A673 (cell line): ENCODE measurements at regions not wholly inside any gene's neighbourhood (a gene's known extent, or its start where the extent isn't known, plus 50 kb on each side); places are given as distances from the start of the nearest gene placed in this dataset.

Source experiments
- BruUV-seq: library from RNA; stranded (reverse); fragments of 400-500 nt; replicated peaks from 2 replicates; lab custom pipeline; 2021; lab: Mats Ljungman, UMichigan
- CTCF ChIA-PET: fragments of 300-600 bp; sonication (Branson Sonifier 250); formaldehyde crosslinking; loops from one replicate; lab custom pipeline; 2022; ENCODE audit warnings: antibody characterized with exemption; lab: Charles Lee
- POLR2A ChIA-PET: fragments of 300-600 bp; sonication (Branson Sonifier 250); formaldehyde crosslinking; loops from one replicate; lab custom pipeline; 2022; ENCODE audit warnings: antibody characterized with exemption; ENCODE audit not compliant: low non-redundant PET; lab: Charles Lee
- DNase-seq: peaks from one replicate; pipeline ENCODE4 v3.0.0-alpha.2; 2015; ENCODE audit warnings: low spot score
- H3K27ac ChIP-seq: fragments of 200-600 bp; sonication (generic); 2 replicates; pipeline ENCODE4 v1.5.1; 2016; ENCODE audit warnings: mixed run types, low read depth, mild to moderate bottlenecking, mixed read lengths, antibody characterized with exemption, low read length; ENCODE audit not compliant: poor library complexity, severe bottlenecking
- H3K27me3 ChIP-seq: fragments of 200-600 bp; sonication (generic); replicated peaks from 2 replicates; pipeline ENCODE4 v1.6.1; 2017; ENCODE audit warnings: mixed run types, low read depth, mild to moderate bottlenecking, mixed read lengths, antibody characterized with exemption, low read length; ENCODE audit not compliant: insufficient read depth, poor library complexity
- H3K36me3 ChIP-seq: fragments of 200-600 bp; sonication (generic); 2 replicates; pipeline ENCODE4 v1.6.1; 2016; ENCODE audit warnings: mixed run types, mild to moderate bottlenecking, mixed read lengths, antibody characterized with exemption, low read length; ENCODE audit not compliant: insufficient read depth, poor library complexity, severe bottlenecking
- H3K4me1 ChIP-seq: fragments of 200-600 bp; sonication (generic); 2 replicates; pipeline ENCODE4 v1.6.1; 2017; ENCODE audit warnings: mixed run types, mild to moderate bottlenecking, mixed read lengths, antibody characterized with exemption, low read length; ENCODE audit not compliant: insufficient read depth, poor library complexity, severe bottlenecking
- H3K4me3 ChIP-seq: fragments of 200-600 bp; sonication (generic); 2 replicates; pipeline ENCODE4 v1.5.1; 2016; ENCODE audit warnings: low read depth, mixed run types, mild to moderate bottlenecking, mixed read lengths, low read length; ENCODE audit not compliant: poor library complexity, severe bottlenecking
- H3K9me3 ChIP-seq: fragments of 200-600 bp; sonication (generic); 2 replicates; pipeline ENCODE4 v1.6.1; 2016; ENCODE audit warnings: mixed run types, low read depth, mild to moderate bottlenecking, mixed read lengths, antibody characterized with exemption, low read length; ENCODE audit not compliant: poor library complexity, severe bottlenecking
- EZH2 ChIP-seq: fragments of 200-600 bp; sonication (generic); IDR thresholded peaks from 2 replicates; pipeline ENCODE4 v1.6.1; 2017; ENCODE audit warnings: borderline replicate concordance, low read depth, mild to moderate bottlenecking, mixed read lengths, antibody characterized with exemption, low read length; ENCODE audit not compliant: poor library complexity, severe bottlenecking
- intact Hi-C: fragments of 100-400 bp; cut with micrococcal nuclease; formaldehyde crosslinking; loops from one replicate; pipeline ENCODE4 v1.10.0; 2022; ENCODE audit not compliant: unreplicated experiment
- TF ChIP-seq, protein P1 (sequence below): fragments of 300-800, 200-600 bp; sonication (generic); conservative IDR thresholded peaks from 2 replicates; pipeline ENCODE4 v1.5.1; 2017; ENCODE audit warnings: low read depth, mild to moderate bottlenecking, antibody characterized with exemption, low read length, moderate library complexity, mixed read lengths

DNA sequence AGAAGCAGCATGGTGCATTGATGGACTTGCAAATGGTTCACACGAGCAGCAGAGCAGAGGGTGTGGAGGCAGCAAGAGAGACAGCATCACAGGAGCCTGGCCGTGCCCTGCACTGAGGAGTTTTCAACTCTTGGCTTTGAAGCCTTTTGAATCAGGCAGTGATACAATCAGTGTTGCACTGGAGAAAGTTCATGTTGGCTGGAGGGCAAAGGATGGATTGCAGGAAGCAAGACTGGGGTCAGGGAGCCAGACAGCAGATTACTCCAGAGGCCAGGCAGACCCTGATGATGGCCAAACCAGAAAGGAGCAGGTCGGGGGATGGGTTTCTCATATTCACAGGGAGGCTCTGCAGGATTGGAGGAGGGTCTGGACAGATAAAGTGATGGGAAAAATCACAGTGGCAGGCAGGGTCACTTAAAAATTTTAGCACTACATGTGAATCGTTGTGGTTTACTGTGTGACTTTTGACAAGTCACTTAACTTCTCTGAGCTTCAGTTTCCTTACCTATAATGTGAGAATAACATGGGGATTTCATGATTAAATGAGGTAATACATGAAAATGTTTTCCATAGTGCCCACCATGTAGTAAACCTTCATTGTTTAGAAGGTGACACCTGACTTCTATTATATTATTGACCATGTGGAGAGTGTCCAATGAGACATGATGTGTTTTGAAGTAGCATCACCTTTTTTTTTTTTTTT, 125.3 kb downstream of the SALL1 start:
- Histone ChIP-seq H3K9me3 (no peaks in the 10 kb centered on the region), H3K27me3 (peaks cover 39% of the 10 kb centered on the region), H3K4me1 (no peaks in the 10 kb centered on the region), H3K4me3 (no peak overlapping the region), H3K27ac (no peak overlapping the region), H3K36me3 (no peaks in the 10 kb centered on the region)
- CTCF ChIA-PET, result no interaction called here
- intact Hi-C loops, result no loop called here
- BruUV-seq, result no TSS peak
- TF ChIP-seq EZH2, result no peak
- TF ChIP-seq, protein P1, sequence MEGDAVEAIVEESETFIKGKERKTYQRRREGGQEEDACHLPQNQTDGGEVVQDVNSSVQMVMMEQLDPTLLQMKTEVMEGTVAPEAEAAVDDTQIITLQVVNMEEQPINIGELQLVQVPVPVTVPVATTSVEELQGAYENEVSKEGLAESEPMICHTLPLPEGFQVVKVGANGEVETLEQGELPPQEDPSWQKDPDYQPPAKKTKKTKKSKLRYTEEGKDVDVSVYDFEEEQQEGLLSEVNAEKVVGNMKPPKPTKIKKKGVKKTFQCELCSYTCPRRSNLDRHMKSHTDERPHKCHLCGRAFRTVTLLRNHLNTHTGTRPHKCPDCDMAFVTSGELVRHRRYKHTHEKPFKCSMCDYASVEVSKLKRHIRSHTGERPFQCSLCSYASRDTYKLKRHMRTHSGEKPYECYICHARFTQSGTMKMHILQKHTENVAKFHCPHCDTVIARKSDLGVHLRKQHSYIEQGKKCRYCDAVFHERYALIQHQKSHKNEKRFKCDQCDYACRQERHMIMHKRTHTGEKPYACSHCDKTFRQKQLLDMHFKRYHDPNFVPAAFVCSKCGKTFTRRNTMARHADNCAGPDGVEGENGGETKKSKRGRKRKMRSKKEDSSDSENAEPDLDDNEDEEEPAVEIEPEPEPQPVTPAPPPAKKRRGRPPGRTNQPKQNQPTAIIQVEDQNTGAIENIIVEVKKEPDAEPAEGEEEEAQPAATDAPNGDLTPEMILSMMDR, result no peak
- POLR2A ChIA-PET, result no interaction called here
- no peak for DNase-seq

DNA sequence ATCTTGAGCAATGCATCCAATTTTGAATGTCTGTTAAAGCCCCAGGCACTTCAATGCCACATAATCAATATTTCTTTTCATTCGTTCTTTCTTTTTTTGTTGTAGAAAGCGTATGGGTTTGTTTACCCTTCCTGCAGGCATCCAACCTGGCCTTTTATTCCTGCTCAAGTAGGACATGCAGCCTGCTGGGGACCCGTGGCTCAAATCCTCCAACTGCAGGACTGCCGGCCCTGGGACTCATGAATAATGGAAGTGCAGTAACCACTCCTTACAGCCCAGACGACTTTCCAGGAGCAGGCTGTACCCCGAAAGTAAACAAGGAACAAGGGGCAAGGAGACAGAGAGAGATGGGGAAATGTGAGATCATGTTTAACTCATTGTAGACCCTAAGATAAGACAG, 126.4 kb downstream of the SALL1 start:
- TF ChIP-seq, protein P1, result no peak
- no peak for TF ChIP-seq EZH2
- Histone ChIP-seq H3K27me3 (peaks cover 47% of the 10 kb centered on the region), H3K4me1 (no peaks in the 10 kb centered on the region), H3K27ac (no peak overlapping the region), H3K9me3 (no peaks in the 10 kb centered on the region), H3K4me3 (no peak overlapping the region), H3K36me3 (no peaks in the 10 kb centered on the region)
- no TSS peak for BruUV-seq
- POLR2A ChIA-PET, result no interaction called here
- intact Hi-C loops, result no loop called here
- DNase-seq, result no peak
- CTCF ChIA-PET, result no interaction called here

DNA sequence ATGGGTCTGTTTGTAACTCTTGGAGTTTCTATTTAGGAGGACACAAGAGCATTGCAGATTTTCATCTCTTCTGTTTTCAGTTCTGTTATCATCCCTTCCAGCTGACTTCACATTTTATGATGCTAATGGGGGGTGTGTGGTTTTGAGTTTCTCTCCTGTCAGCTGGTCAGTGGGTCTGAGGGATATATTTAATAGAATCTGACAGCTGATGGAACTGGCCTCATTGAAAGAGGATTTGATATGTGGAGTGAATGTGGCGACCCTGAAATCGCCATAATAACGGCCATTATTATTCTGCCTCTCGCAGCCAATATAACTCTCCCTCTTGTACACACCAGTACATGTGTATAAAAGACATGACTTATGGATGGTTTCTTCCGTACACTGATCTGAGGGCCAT, 128.1 kb downstream of the SALL1 start:
- H3K36me3 ChIP-seq, result no peaks in the 10 kb centered on the region
- H3K4me3 ChIP-seq, result no peak overlapping the region
- no peak for DNase-seq
- no peaks in the 10 kb centered on the region for H3K9me3 ChIP-seq
- POLR2A ChIA-PET, result no interaction called here
- CTCF ChIA-PET, result no interaction called here
- peaks cover 52% of the 10 kb centered on the region for H3K27me3 ChIP-seq
- TF ChIP-seq EZH2, result no peak
- TF ChIP-seq, protein P1, result no peak
- H3K4me1 ChIP-seq, result no peaks in the 10 kb centered on the region
- BruUV-seq, result no TSS peak
- H3K27ac ChIP-seq, result no peak overlapping the region
- intact Hi-C loops, result no loop called here
